ENCODE measurements at regions not wholly inside any gene's neighbourhood (a gene's known extent, or its start where the extent isn't known, plus 50 kb on each side); places are given as distances from the start of the nearest gene placed in this dataset.

- TF ChIP-seq CHD7 (IDR thresholded peaks at IDR 0.05; ENCODE audit: insufficient replicate concordance, low read length) = no peak
Observed at GRCh38 chr16:47979616-47980182, 176.1 kb downstream of the ABCC12 start (continued).
